ENCODE measurements at regions not wholly inside any gene's neighbourhood (a gene's known extent, or its start where the extent isn't known, plus 50 kb on each side); places are given as distances from the start of the nearest gene placed in this dataset.
A peak's percentile ranks its signal among the peaks of the same experiment; 100 is the strongest.
"Not testable (repeated sequence)": the region's sequence is repeated elsewhere in the genome, so short reads cannot be mapped to it uniquely, and the experiment has no call there.

GRCh38 chr13:60689571-60689970, 292.6 kb downstream of the TDRD3 start:
- no peaks in the 10 kb centered on the region for H3K9me3 ChIP-seq (ENCODE audit: control insufficient read depth, low read length)
- H3K27me3 ChIP-seq (ENCODE audit: control insufficient read depth, insufficient read depth): no peaks in the 10 kb centered on the region
- no peak overlapping the region for H3K27ac ChIP-seq (ENCODE audit: low read length)
- no peak overlapping the region for H3K4me3 ChIP-seq (ENCODE audit: low read length)
- ATAC-seq (no peak), DNase-seq (no peak)
- intact Hi-C loops (cut with DNase I): no loop called here
- H3K4me1 ChIP-seq (ENCODE audit: control insufficient read depth, insufficient read depth, low read length): no peaks in the 10 kb centered on the region

GRCh38 chr13:60689076-60689475, 292.1 kb downstream of the TDRD3 start:
- WGBS: 52% methylated on average over 3 of the region's 3 CpGs
- no peaks in the 10 kb centered on the region for H3K4me1 ChIP-seq (ENCODE audit: control insufficient read depth, insufficient read depth, low read length)
- no peak overlapping the region for H3K27ac ChIP-seq (ENCODE audit: low read length)
- H3K4me3 ChIP-seq (ENCODE audit: low read length): no peak overlapping the region
- no peak for DNase-seq
- H3K9me3 ChIP-seq (ENCODE audit: control insufficient read depth, low read length): no peaks in the 10 kb centered on the region
- no peaks in the 10 kb centered on the region for H3K27me3 ChIP-seq (ENCODE audit: control insufficient read depth, insufficient read depth)
- intact Hi-C loops (cut with DNase I): no loop called here
- no peak for ATAC-seq

GRCh38 chr13:60679928-60680694, 283.1 kb downstream of the TDRD3 start:
- no peak for DNase-seq
- no peak overlapping the region for H3K27ac ChIP-seq (ENCODE audit: low read length)
- no peaks in the 10 kb centered on the region for H3K27me3 ChIP-seq (ENCODE audit: control insufficient read depth, insufficient read depth)
- no peaks in the 10 kb centered on the region for H3K9me3 ChIP-seq (ENCODE audit: control insufficient read depth, low read length)
- 75% methylated on average over 5 of the region's 5 CpGs for WGBS
- H3K4me3 ChIP-seq (ENCODE audit: low read length): no peak overlapping the region
- peak; percentile 33 to 69 for ATAC-seq
- intact Hi-C loops (cut with DNase I): no loop called here
- H3K4me1 ChIP-seq (ENCODE audit: control insufficient read depth, insufficient read depth, low read length): no peaks in the 10 kb centered on the region

GRCh38 chr13:60679131-60679530, 282.1 kb downstream of the TDRD3 start:
- 93% methylated on average over 4 of the region's 4 CpGs for WGBS
- no peaks in the 10 kb centered on the region for H3K4me1 ChIP-seq (ENCODE audit: control insufficient read depth, insufficient read depth, low read length)

GRCh38 chr13:60671386-60671785, 274.4 kb downstream of the TDRD3 start:
- Histone ChIP-seq H3K9me3 (ENCODE audit: control insufficient read depth, low read length) (no peaks in the 10 kb centered on the region), H3K4me3 (ENCODE audit: low read length) (no peak overlapping the region), H3K4me1 (ENCODE audit: control insufficient read depth, insufficient read depth, low read length) (no peaks in the 10 kb centered on the region), H3K27ac (ENCODE audit: low read length) (no peak overlapping the region), H3K27me3 (ENCODE audit: control insufficient read depth, insufficient read depth) (no peaks in the 10 kb centered on the region)
- no peak for DNase-seq
- ATAC-seq: no peak
- intact Hi-C loops (cut with DNase I): no loop called here

More at GRCh38 chr13:60679131-60679530, 282.1 kb downstream of the TDRD3 start:
- H3K4me3 ChIP-seq (ENCODE audit: low read length): no peak overlapping the region
- intact Hi-C loops (cut with DNase I): no loop called here
- ATAC-seq (no peak), DNase-seq (no peak)
- no peaks in the 10 kb centered on the region for H3K27me3 ChIP-seq (ENCODE audit: control insufficient read depth, insufficient read depth)
- H3K27ac ChIP-seq (ENCODE audit: low read length): no peak overlapping the region
- H3K9me3 ChIP-seq (ENCODE audit: control insufficient read depth, low read length): no peaks in the 10 kb centered on the region

- no peaks in the 10 kb centered on the region for H3K27me3 ChIP-seq (ENCODE audit: control insufficient read depth, insufficient read depth)
- intact Hi-C loops (cut with DNase I): no loop called here
- no peak overlapping the region for H3K4me3 ChIP-seq (ENCODE audit: low read length)
- no peaks in the 10 kb centered on the region for H3K4me1 ChIP-seq (ENCODE audit: control insufficient read depth, insufficient read depth, low read length)
- no peak for DNase-seq
- no peak overlapping the region for H3K27ac ChIP-seq (ENCODE audit: low read length)
- no peaks in the 10 kb centered on the region for H3K9me3 ChIP-seq (ENCODE audit: control insufficient read depth, low read length)
- no peak for ATAC-seq
- WGBS: 93% methylated on average over 4 of the region's 4 CpGs
These were observed 266.8 kb downstream of the TDRD3 start for GRCh38 chr13:60663788-60664187.

GRCh38 chr13:60662595-60662994, 265.6 kb downstream of the TDRD3 start:
- Histone ChIP-seq H3K9me3 (ENCODE audit: control insufficient read depth, low read length) (no peaks in the 10 kb centered on the region), H3K4me1 (ENCODE audit: control insufficient read depth, insufficient read depth, low read length) (no peaks in the 10 kb centered on the region), H3K4me3 (ENCODE audit: low read length) (no peak overlapping the region), H3K27me3 (ENCODE audit: control insufficient read depth, insufficient read depth) (no peaks in the 10 kb centered on the region), H3K27ac (ENCODE audit: low read length) (no peak overlapping the region)
- intact Hi-C loops (cut with DNase I): no loop called here
- ATAC-seq (no peak), DNase-seq (no peak)
- 100% methylated on average over 1 of the region's 1 CpG for WGBS

- no peaks in the 10 kb centered on the region for H3K9me3 ChIP-seq (ENCODE audit: control insufficient read depth, low read length)
- intact Hi-C loops (cut with DNase I): no loop called here
- no peak for DNase-seq
- no peaks in the 10 kb centered on the region for H3K4me1 ChIP-seq (ENCODE audit: control insufficient read depth, insufficient read depth, low read length)
- no peak overlapping the region for H3K27ac ChIP-seq (ENCODE audit: low read length)
- ATAC-seq: no peak
- WGBS: 66% methylated on average over 3 of the region's 3 CpGs
- no peak overlapping the region for H3K4me3 ChIP-seq (ENCODE audit: low read length)
- no peaks in the 10 kb centered on the region for H3K27me3 ChIP-seq (ENCODE audit: control insufficient read depth, insufficient read depth)
These were observed 264.5 kb downstream of the TDRD3 start for GRCh38 chr13:60661521-60661920.

GRCh38 chr13:60657586-60657985, 260.6 kb downstream of the TDRD3 start:
- H3K27me3 ChIP-seq (ENCODE audit: control insufficient read depth, insufficient read depth); H3K9me3 ChIP-seq (ENCODE audit: control insufficient read depth, low read length); ATAC-seq; H3K4me3 ChIP-seq (ENCODE audit: low read length); DNase-seq; H3K4me1 ChIP-seq (ENCODE audit: control insufficient read depth, insufficient read depth, low read length); H3K27ac ChIP-seq (ENCODE audit: low read length): not testable (repeated sequence)
- WGBS: 61% methylated on average over 1 of the region's 1 CpG
- intact Hi-C loops (cut with DNase I): loop anchor here in 2 of 4 donors (10.0 kb wide), 2 partner anchors 757 to 767 kb away; partner anchors contain the start of gene PCDH20 (in 1 of the 2)

GRCh38 chr13:60655256-60655655, 258.2 kb downstream of the TDRD3 start:
- intact Hi-C loops (cut with DNase I): loop anchor here in 2 of 4 donors (10.0 kb wide), 2 partner anchors 760 to 770 kb away; partner anchors contain the start of gene PCDH20 (in 1 of the 2)

GRCh38 chr13:60654415-60654814, 257.4 kb downstream of the TDRD3 start:
- no peaks in the 10 kb centered on the region for H3K27me3 ChIP-seq (ENCODE audit: control insufficient read depth, insufficient read depth)
- H3K27ac ChIP-seq (ENCODE audit: low read length): no peak overlapping the region
- H3K4me3 ChIP-seq (ENCODE audit: low read length): no peak overlapping the region
- DNase-seq: peak; percentile 48 to 79 (median 74)
- intact Hi-C loops (cut with DNase I): loop anchor here in 2 of 4 donors (10.0 kb wide), 2 partner anchors 760 to 770 kb away; partner anchors contain the start of gene PCDH20 (in 1 of the 2)
- WGBS: 11% methylated on average over 1 of the region's 1 CpG
- peak; percentile 73 to 83 for ATAC-seq
- H3K9me3 ChIP-seq (ENCODE audit: control insufficient read depth, low read length): no peaks in the 10 kb centered on the region
- H3K4me1 ChIP-seq (ENCODE audit: control insufficient read depth, insufficient read depth, low read length): no peaks in the 10 kb centered on the region

More at GRCh38 chr13:60655256-60655655, 258.2 kb downstream of the TDRD3 start:
- DNase-seq (no peak), ATAC-seq (no peak)
- H3K4me1 ChIP-seq (ENCODE audit: control insufficient read depth, insufficient read depth, low read length): no peaks in the 10 kb centered on the region
- H3K27ac ChIP-seq (ENCODE audit: low read length): no peak overlapping the region
- 71% methylated on average over 4 of the region's 4 CpGs for WGBS
- no peaks in the 10 kb centered on the region for H3K9me3 ChIP-seq (ENCODE audit: control insufficient read depth, low read length)
- no peak overlapping the region for H3K4me3 ChIP-seq (ENCODE audit: low read length)
- H3K27me3 ChIP-seq (ENCODE audit: control insufficient read depth, insufficient read depth): no peaks in the 10 kb centered on the region
